RWPE2 (cell line): ENCODE measurements at regions not wholly inside any gene's neighbourhood (a gene's known extent, or its start where the extent isn't known, plus 50 kb on each side); places are given as distances from the start of the nearest gene placed in this dataset.

Source experiments
- ATAC-seq: fragments of 200-7000 bp; cut with Tn5 transposase; 3 replicates; pipeline ENCODE4 v1.9.1; 2021; ENCODE audit warnings: low read depth
- DNase-seq: peaks from one replicate; pipeline ENCODE4 v3.0.0-alpha.2; 2020; ENCODE audit warnings: low spot score
- H3K27ac ChIP-seq: fragments of 450-650 bp; 2 replicates; pipeline ENCODE4 v1.5.1; 2017; ENCODE audit warnings: mild to moderate bottlenecking; ENCODE audit not compliant: poor library complexity, severe bottlenecking
- H3K27me3 ChIP-seq: fragments of 250-450 bp; sonication (Bioruptor Pico); 2 replicates; pipeline ENCODE4 v1.5.1; 2021; ENCODE audit warnings: mild to moderate bottlenecking, moderate library complexity; ENCODE audit not compliant: insufficient read depth, poor library complexity, severe bottlenecking
- H3K36me3 ChIP-seq: fragments of 250-450 bp; sonication (Bioruptor Pico); 2 replicates; pipeline ENCODE4 v1.5.1; 2020; ENCODE audit warnings: low read depth, mild to moderate bottlenecking, moderate library complexity
- H3K4me1 ChIP-seq: fragments of 250-450 bp; sonication (Bioruptor Pico); 2 replicates; pipeline ENCODE4 v1.5.1; 2021; ENCODE audit warnings: mild to moderate bottlenecking, moderate library complexity; ENCODE audit not compliant: insufficient read depth, poor library complexity, severe bottlenecking
- H3K4me3 ChIP-seq: fragments of 250-450 bp; sonication (Bioruptor Pico); 2 replicates; pipeline ENCODE4 v1.5.1; 2021; ENCODE audit warnings: mild to moderate bottlenecking, moderate library complexity; ENCODE audit not compliant: severe bottlenecking
- H3K9me3 ChIP-seq: fragments of 250-450 bp; sonication (Bioruptor Pico); 2 replicates; pipeline ENCODE4 v1.5.1; 2021; ENCODE audit warnings: mild to moderate bottlenecking, moderate library complexity; ENCODE audit not compliant: severe bottlenecking
- CTCF ChIP-seq: fragments of 450-650 bp; IDR thresholded peaks from one replicate; pipeline ENCODE4 v1.5.1; 2017; ENCODE audit warnings: mild to moderate bottlenecking, moderate library complexity; ENCODE audit not compliant: poor library complexity, severe bottlenecking

- Histone ChIP-seq H3K4me3 (no peak overlapping the region), H3K27ac (no peak overlapping the region), H3K36me3 (no peaks in the 10 kb centered on the region), H3K4me1 (no peaks in the 10 kb centered on the region), H3K27me3 (no peaks in the 10 kb centered on the region), H3K9me3 (no peaks in the 10 kb centered on the region)
- DNase-seq (no peak), ATAC-seq (no peak)
- no peak for TF ChIP-seq CTCF
These were observed 368.0 kb downstream of the GALR1 start for GRCh38 chr18:77617694-77618093.

GRCh38 chr18:77619525-77619924, 369.9 kb downstream of the GALR1 start:
- no peak for DNase-seq
- no peak for ATAC-seq
- H3K4me3 ChIP-seq, result no peak overlapping the region
- no peak for TF ChIP-seq CTCF
- H3K27ac ChIP-seq, result no peak overlapping the region
- no peaks in the 10 kb centered on the region for H3K36me3 ChIP-seq
- no peaks in the 10 kb centered on the region for H3K27me3 ChIP-seq
- no peaks in the 10 kb centered on the region for H3K4me1 ChIP-seq
- no peaks in the 10 kb centered on the region for H3K9me3 ChIP-seq

- no peak for DNase-seq
- H3K9me3 ChIP-seq, result no peaks in the 10 kb centered on the region
- no peak for TF ChIP-seq CTCF
- no peak for ATAC-seq
- H3K4me1 ChIP-seq, result no peaks in the 10 kb centered on the region
- no peaks in the 10 kb centered on the region for H3K27me3 ChIP-seq
- no peak overlapping the region for H3K27ac ChIP-seq
- no peaks in the 10 kb centered on the region for H3K36me3 ChIP-seq
- H3K4me3 ChIP-seq, result no peak overlapping the region
These were observed 372.5 kb downstream of the GALR1 start for GRCh38 chr18:77622009-77622692.

GRCh38 chr18:77632758-77633157, 383.1 kb downstream of the GALR1 start:
- TF ChIP-seq CTCF, result no peak
- no peaks in the 10 kb centered on the region for H3K4me1 ChIP-seq
- H3K27me3 ChIP-seq, result no peaks in the 10 kb centered on the region
- no peak for ATAC-seq
- DNase-seq, result no peak
- no peaks in the 10 kb centered on the region for H3K36me3 ChIP-seq
- H3K9me3 ChIP-seq, result no peaks in the 10 kb centered on the region
- no peak overlapping the region for H3K27ac ChIP-seq
- no peak overlapping the region for H3K4me3 ChIP-seq

GRCh38 chr18:77634494-77634893, 384.8 kb downstream of the GALR1 start:
- Histone ChIP-seq H3K4me3 (no peak overlapping the region), H3K36me3 (no peaks in the 10 kb centered on the region), H3K4me1 (no peaks in the 10 kb centered on the region), H3K27ac (no peak overlapping the region), H3K9me3 (no peaks in the 10 kb centered on the region), H3K27me3 (no peaks in the 10 kb centered on the region)
- DNase-seq (no peak), ATAC-seq (no peak)
- TF ChIP-seq CTCF, result no peak
